NCI-H345 (cell line): ENCODE measurements at regions not wholly inside any gene's neighbourhood (a gene's known extent, or its start where the extent isn't known, plus 50 kb on each side); places are given as distances from the start of the nearest gene placed in this dataset.

ENCODE experiments used
- DNase-seq: peaks from one replicate; lab custom pipeline; 2025; lab: John Stamatoyannopoulos, UW

DNA sequence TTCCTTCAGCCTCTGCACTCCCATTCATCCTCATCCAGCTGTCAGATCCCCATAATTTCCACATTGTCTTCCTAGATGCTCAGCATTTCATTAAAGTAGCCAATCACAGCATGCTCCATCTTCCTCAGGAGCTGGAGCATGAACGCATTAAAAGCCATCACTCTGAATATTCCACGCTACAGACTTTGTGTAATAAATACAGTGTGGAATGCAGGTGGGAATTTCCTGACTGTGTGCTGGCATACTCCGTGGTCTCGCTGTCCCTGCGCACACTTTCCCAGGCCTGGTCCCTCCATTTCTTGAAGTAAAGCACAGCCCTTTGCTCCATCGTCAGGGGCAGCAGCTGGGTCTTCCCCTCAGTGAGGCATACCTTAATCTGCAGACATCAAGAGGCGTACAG lies 123.7 kb upstream of the NCK2 start:
- no peak for DNase-seq

DNA sequence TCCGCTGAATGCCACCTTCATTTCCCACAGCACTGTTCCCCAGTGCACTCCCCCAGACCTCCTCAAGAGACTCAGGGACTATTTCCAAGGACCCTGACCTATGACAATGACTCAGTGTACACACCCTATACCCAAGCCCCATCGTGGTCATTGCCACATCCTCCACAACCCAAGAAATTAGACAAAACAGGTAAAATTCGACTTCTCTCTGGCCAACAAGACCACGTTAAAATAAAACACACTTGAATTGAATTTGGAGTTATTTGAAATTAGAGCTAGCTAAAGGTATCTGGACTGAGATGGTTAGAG lies 126.4 kb upstream of the NCK2 start:
- DNase-seq: no peak

DNA sequence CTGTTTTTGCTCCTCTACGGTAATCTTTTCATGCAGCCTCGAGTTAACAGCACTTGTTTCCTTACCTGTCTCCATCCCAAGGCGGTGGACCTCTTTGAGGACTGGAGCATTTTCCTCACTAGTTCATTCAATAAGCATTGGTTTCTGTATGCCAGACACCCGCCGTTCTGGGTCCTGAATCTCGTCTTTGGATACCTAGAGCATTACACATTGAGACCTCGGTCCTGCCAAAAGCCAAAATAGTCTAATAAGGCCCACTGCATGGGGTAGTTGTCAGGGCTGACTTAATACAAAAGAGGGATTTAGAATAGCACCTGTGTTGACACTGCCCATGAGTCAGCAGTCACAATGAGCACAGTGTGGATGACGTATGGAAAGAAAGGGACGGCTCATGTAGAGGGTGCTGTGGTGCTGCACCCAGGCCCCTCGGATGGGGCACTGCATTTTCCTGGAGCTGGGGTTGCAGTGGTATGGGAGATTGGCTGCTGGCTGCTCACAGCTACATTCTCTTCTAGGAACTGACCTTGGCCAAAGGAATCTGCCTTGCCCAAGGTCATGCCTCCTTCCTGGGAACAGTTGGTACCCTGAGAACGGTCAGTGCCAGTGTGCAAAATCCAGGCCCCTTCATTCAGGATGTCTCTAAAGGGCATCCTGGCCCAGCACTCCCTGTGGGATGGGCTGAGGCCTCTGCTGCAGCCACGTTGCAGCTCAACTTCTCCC lies 126.9 kb upstream of the NCK2 start:
- peak; percentile 94 for DNase-seq

DNA sequence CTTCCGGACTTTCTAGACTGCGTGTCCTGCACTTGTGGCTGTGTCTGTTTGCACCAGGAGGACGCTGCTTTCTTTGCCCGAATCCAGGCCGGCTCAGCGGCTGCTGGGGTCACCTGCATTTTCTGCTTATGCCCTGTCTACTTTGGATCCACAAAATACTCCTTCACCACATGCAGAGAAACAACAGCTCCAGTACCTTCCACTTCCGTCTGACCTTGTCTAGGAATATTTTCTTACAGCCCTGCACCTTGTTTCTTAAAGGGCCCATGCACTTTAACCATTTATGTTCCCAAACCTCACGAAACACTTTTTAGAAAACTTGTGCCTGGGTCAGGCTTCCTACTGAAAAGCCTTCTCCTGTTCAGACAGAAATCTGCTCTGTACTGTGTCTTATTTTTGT lies 129.4 kb upstream of the NCK2 start:
- no peak for DNase-seq

DNA sequence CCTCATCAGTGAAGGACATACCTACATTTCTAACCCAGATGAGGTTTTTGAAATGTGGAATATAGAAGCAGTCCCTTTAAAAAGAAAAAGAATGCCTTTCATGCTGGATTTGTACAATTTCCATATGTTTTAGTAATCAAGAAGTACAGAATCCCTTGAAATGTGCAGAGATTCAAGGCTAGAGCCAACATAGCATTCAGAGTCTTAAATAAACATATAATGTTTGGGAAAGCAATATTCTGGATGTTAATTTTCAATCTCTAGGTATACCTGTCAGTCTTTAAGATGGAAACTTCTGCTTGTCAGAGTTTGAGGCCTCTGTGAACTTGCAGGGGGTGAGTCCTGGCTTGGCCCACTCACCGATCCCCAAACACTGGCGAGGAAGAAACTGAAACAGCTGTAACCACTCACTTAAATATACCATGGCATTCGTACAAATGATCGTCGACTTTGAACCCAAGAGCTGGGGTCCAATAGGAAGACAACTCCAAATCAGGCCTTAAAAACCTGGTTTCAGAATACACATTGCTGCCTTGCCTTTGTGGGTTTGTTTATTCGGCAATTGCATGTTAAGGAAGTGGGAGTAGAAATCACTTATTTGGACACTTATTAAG lies 132.8 kb upstream of the NCK2 start:
- DNase-seq: no peak

DNA sequence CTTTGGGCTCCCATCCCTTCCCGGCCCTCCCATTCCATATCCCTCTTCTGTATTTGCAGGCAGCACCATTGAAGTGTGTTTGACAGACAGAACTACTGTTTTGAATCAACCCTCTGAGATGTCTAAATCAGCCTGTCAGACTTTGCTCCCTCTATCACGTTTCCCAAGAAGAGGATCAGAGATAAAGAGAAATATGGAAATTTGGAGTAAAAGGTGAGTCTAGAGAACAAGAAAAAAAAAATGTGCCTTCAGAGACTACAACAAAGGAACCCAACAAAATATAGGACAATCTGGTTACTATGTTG lies 133.4 kb upstream of the NCK2 start:
- no peak for DNase-seq

DNA sequence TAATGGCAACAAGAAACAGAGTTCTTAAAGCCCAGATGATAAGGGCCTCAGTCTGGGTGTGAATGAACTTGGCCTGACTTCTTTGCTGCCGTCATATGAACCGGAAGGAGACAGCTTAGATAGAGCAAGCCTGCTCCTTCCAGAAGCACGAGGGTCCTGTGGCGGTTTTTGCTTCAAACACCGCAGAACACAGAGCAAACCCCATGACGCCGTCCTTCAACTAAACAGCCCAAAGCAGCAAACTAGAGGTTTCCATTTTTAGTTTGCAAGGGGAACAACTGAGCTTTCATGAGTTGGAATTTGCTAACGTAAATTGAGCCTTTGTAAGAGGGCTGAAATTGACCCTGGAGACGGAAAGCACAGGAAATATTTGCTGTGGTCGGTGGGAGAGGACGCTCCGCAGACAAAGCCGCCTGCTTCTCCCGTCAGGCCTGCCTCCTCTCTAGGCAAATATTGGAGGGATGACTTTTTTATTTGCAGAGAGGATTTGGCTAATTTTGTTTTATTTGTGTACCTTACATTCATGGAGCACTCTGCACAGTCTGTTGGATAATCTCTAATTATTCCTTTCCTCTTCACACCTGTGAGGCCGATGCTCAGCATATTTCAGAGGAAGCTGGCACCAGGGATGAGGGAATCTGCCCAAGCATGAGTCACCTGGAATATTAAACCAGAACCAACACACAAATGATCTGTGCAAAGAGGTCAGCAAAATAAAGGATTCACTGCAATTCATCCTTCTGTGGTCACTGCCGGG lies 134.0 kb upstream of the NCK2 start:
- DNase-seq: peak; percentile 26

DNA sequence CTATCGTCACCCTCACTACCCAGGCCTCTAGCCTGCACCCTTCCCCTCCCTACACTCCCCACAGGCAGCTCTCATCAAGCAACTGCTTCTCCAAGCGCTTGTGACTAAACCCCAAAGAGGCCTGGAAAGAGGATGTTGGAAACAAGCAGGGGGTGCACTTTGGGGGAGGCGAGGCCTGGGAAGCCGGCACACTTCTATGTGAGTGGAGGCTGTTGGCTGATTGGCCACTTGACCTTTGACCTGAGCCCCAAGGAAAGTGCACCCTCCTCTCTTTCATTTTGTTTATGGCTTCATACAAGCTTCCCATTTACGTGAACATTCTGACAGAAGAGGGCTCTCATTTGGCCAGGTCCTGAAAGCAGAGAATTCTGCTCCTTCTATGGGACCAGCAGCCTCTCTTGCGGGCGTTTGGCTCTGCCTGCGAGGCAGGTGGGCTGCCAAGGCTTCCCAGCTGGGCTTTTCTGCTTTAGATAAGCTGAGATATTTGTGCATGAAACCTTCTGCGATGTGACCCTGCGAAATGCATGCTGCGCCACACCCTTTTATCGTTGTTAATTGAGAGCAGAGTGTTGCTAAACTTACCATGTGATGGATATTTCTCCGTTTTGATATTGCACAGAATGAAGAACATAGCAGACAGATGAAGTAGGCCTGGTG lies 134.8 kb upstream of the NCK2 start:
- no peak for DNase-seq

DNA sequence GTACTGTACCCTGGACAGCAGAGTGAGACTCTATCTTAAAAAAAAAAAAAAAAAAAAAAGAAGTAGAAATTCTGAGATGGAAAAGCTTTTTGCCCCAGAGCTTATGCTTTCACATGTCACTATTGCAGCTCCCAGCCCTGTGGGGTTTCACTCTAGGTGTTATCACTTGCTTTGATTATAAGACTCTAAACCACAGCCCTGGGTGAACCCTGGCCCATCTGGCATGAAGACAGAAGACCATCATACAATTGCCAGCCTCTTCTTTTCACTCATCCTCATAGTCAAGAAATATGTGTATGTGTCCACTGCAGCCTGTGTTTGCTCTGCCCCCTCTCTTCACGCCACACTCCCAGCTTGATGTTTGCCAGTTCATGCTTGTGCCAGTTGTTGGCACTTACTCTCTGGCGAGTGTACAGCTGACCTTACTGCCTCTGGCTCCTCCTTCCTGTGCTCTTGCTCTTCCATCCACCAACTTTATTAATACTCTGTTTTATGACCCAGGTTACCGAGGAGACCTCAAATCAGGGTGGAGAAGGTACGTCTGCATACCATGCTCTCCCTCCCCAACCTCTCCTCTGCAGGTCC lies 136.7 kb upstream of the NCK2 start:
- DNase-seq: no peak

DNA sequence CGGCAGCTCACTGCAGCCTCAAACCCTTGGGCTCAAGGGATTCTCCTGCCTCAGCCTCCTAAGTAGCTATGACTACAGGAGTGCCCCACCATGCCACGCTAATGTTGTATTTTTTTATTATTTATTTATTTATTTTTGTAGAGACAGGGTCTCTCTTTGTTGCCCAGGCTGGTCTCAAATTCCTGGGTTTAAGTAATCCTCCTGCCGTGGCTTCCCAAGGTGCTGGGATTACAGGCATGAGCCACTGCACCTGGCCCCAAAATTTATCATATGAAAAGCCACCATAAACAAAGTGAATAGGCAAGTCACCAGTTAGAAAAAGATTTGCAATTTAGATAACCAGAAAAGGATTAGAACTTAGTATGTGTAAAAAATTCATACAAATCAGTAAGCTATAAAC lies 138.6 kb upstream of the NCK2 start:
- no peak for DNase-seq

DNA sequence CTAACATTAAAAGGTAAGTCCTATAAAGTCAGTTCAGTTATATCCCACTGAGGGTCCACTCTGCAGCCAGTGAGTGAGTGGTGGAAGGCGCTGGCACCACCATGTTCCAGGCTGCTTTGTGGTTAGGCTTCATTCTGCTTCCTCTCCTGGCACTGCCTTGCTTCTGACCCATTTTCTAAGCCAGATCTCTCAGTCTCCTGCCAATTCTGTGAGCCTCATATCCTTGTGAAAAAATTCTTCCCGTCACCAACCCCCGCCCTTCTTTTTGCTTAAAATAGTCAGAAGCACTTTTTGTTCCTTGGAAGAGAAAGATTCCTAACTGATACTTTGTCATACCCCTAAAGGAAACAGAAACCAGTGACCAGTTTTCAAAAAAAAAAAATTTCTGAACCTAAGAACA lies 139.8 kb upstream of the NCK2 start:
- no peak for DNase-seq

DNA sequence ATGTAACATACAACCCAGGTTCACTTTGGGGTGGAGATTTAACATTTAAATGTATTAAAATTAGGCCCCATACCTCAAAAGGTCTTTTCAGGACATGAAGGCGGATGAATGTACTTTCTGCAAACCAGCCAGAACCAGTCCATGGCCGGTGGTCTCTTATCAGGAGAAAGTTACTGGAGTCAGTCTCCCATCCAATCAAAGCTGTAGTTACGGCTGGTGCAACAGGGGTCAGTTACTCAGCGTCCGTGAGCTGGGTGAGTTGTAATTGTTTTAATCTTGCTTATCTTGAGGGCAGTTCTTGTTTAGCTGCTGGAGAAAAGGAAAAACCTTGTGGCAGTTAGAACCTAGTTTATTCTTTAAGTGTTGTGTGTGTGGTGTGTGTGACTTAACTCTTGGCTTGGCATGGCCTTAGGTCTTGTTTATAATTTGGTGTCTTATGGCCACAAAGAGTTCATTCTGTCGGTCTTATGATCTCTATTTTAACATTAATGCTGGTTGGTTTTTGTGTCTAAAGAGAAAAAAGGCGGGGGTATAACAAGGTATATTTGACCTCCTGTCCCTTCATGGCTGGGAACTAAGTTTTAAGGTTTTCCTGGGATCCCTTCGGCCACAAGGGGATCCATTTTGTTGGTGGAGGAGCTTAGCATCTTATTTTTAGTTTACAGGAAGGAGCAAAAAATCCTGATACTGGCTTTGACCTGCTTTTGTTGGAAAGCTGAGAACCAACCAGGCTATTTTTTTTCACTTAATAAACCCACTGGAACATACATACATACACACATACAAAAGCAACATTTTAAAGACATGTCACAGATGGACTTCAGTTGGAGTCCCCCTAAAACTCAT lies 143.5 kb upstream of the NCK2 start:
- no peak for DNase-seq

DNA sequence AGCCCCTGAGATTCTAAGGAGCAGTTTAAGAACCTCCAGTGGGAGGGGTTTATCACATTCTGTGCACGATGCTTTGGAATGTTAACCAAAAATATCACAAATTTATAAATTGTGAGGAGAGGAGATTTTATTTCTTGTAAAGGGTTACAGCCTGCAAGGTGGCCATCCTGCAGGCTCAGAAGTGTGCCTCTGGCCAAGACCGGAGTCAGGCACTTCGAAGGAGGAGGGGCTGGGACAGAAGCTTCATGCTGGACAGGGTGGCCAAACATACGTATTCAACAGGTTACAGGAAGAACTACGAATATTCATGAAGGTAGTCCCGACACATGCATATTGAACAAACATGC lies 144.1 kb upstream of the NCK2 start:
- DNase-seq: no peak

DNA sequence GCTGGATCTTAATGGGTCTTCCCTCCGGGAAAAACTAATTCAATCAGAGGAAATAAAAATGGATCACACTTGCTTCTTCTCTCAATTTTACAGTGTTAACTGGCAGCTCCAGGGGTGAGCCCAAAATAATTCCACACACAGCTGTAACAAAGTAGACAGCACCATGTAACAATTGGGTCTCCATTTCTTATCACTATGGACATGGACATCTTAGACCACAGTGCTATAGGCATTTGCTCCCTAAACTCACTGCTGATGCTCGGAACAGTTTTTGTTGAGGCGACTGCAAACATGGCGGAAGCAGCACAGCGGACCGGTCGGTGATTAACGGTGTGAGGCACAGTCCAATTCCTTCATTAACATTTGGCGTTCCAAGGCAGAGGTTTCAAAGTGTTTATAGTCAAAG lies 144.7 kb upstream of the NCK2 start:
- DNase-seq: no peak

DNA sequence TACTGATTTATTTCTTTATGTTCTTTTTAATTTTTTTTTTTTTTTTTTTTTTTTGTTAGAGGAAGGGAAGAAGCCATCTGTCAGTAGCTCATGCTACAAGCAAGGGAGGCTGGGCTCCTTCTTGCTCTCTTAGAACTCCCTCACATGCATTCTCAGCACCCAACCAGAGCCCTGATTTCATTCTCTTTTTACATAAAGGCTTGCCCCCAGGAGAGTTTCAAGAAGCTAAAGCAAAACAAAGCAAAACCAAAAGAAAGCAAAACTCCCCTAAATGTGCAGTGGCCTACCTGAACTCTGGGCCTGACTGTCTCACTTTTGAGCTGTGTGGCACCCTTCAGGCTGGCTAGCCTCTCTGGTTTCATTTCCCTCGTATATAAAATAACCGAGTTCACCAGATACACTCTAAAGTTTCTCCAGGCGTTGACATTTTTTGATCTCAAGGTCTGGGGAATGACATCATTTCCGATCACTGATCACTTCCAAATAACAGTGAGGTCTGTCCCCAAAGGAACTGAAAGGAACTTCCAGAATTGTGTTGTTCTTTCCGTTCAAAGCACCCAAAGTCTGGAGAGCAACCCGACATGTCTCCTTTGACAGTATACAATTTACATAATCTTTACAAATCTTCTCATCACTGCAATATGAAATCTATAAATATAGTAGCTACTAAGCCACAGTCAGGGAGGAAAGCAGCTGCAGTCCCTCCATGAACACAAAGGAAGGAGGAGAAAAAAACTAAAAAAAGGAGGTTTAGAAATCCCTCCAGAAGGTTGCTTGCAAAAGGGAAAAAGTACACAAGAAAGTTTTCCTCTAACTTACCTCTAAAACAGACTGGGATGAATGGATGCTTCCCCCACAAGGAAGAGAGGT lies 145.6 kb upstream of the NCK2 start:
- no peak for DNase-seq

DNA sequence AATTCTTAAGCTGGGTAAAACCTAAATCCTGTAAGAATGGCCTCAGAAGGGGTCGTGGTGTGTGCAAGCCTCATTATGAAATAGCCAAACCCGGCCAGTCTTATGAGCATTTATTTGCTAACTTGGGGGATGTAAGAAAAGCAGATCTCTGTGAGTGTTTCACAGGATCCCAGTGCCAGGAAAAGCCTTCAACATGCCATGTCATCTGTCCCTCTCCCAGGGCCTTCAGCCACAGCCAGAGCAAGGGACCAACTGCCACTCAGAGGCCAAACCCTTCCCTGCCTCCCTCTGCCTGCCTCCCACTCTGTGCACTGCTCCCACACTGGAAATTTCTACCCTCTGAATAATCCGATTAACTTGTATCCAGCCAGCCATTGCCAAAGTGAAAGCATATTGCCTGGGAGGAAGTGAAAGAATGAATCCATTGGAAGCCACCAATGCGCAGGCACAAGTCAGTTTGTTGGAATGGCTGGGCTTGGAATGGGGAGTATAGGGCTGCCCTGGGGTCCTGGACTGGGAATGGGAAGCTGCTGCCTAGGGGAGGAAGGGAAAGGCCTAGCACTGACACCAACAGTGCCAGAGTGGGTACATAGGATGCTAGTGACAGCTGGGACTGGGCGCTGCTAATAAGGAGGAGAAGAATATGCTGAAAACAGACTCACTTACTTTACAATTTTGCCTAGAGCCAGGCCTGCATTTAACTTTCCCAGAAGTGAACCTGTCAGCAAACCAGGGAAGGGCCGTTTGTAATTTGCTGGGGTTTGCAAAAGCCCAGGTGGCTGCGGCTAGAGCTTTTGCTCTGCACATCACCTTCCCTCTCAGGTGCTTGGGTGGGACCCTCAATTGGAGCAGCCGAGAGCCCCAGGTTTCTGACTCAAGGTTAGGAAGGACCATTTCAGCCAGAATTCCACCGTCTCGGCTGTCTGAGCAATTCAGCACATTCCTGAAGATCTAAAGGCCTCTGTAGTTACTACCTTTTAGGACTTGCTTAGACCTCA lies 146.6 kb upstream of the NCK2 start:
- no peak for DNase-seq

DNA sequence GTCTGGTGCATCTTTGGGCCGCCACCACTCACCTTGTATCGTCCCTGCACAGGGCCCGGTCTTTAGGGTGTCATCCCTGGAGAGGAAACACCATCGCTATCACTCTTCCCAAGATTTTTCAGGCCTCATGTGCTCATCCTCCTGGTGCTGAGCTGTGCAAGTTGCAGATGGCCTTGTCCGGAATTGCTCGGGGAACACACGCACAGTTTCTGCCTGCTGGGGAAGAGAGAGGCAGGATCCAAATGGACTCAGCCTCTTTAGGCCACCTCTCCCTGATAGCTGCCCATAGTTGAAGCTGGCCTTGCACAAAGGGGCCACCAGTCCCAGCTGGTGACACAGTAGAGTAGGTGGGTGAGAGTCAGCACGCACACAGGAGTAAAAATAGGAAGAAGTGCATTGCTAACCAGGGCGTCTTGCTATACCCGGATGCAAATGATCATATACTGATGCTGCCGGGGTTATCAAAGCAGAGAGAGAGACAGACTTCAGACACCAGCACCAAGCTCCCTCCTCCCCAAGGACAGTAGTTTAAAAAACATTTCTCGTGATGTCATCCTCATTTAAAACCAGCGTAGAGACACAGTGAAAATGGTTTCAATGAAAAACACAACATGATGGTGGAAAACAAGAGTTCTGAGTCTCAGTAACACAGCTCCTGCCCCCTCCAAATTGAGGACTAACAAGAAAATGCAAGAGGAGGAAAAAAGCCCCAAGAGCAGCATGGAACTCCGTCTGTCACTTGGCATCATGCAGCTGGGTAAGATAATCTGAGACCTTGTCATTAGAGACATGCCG lies 147.5 kb upstream of the NCK2 start:
- no peak for DNase-seq

DNA sequence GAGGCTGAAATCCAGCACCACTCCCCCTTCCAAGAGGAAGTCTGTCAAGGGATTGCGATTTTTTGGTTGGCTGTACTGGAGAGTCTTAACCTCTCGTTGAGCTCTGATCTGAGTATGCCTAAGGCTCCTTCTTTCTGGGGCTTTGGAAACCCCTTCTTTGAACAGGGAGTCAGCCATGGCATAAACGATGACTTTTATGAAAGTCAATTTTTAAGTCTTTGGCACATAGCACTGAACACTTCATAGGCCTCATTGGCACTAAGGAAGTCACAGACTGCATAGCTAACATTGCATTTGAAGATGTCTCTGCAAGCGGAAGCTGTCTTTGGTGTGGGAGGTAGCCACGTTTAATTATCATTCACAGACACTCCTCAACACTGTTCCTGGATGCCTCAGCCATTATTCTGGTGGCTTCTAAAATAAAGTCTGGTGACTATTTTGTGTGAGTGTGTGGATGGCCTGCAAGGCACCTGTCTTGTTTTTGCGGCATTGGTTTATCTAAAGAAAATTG lies 148.2 kb upstream of the NCK2 start:
- no peak for DNase-seq

DNA sequence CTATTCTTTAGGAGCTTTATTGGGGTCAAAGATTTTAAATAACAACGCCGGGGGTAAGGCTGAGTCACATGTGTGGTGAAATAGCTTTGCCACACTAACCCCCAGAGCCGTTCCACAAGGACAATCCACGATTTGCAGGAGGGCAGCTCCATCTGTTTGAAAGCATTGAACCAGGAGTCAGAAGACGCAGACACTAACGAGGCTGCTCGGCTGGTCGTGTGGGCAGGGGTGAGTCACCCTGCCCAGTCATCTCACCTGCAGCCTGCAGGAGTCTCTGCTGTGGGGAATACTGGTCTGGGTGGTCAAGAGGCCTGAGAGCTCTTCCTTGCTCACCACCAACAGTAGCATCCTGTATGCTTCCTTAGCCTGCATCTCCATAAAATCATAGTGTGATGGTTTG lies 149.2 kb upstream of the NCK2 start:
- DNase-seq: no peak
